Sigmoid colon (tissue), 6 donors: ENCODE measurements at regions not wholly inside any gene's neighbourhood (a gene's known extent, or its start where the extent isn't known, plus 50 kb on each side); places are given as distances from the start of the nearest gene placed in this dataset.

Source experiments
- DNase-seq: peaks from one replicate; pipeline ENCODE4 v3.0.0-alpha.2; 2019
- H3K27ac ChIP-seq, 4 donors: fragments of 200-600 bp; sonication (generic); one replicate each; pipeline ENCODE4 v1.5.1; 2016 to 2019; ENCODE audit warnings: mild to moderate bottlenecking in 1 of 4
- H3K27me3 ChIP-seq, 3 donors: fragments of 200-600 bp; sonication (generic); one replicate each; pipeline ENCODE4 v1.5.1; 2019; ENCODE audit warnings: mild to moderate bottlenecking in 1 of 3
- H3K36me3 ChIP-seq, 4 donors: fragments of 200-600 bp; sonication (generic); one replicate each; pipeline ENCODE4 v1.5.1; 2016 to 2019
- H3K4me1 ChIP-seq, 4 donors: fragments of 200-600 bp; sonication (generic); one replicate each; pipeline ENCODE4 v1.5.1; 2017 to 2019
- H3K4me3 ChIP-seq, 4 donors: fragments of 200-600 bp; sonication (generic); one replicate each; pipeline ENCODE4 v1.5.1; 2017 to 2019; ENCODE audit warnings: mild to moderate bottlenecking in 2 of 4, moderate library complexity in 1 of 4
- H3K9me3 ChIP-seq, 4 donors: fragments of 200-600 bp in 3 of 4; sonication (generic) in 3 of 4; one replicate each; pipeline versions ENCODE4 v1.5.1 to v1.6.1; 2013 to 2019
- CTCF ChIP-seq, 4 experiments: fragments of 450-650 bp in 3 of 4; fragments of 200-600 bp in 1 of 4; IDR thresholded peaks; one replicate each; pipeline ENCODE4 v1.5.1; 2016 to 2019; ENCODE audit warnings: antibody characterized with exemption in 4 of 4, mild to moderate bottlenecking in 3 of 4, moderate library complexity in 2 of 4
- EP300 ChIP-seq, 4 donors: sonication (generic); formaldehyde crosslinking; IDR thresholded peaks; one replicate each; pipeline ENCODE4 v1.6.1; 2017; ENCODE audit warnings: antibody characterized with exemption in 4 of 4
- POLR2A ChIP-seq, 2 donors: fragments of 450-650 bp; IDR thresholded peaks; one replicate each; pipeline ENCODE4 v1.6.1; 2016; ENCODE audit warnings: antibody characterized with exemption in 2 of 2, mild to moderate bottlenecking in 2 of 2, moderate library complexity in 2 of 2
- POLR2AphosphoS5 ChIP-seq, 4 donors: sonication (generic); formaldehyde crosslinking; IDR thresholded peaks; one replicate each; pipeline ENCODE4 v1.6.1; 2017; ENCODE audit warnings: antibody characterized with exemption in 4 of 4
- WGBS, 2 donors: extraction: QIAGEN DNeasy Blood & Tissue Kit; methylation state at CpG; one replicate each; pipeline ENCODE4 v1.1.7; 2013; 5-methylcytosine and 5-hydroxymethylcytosine counted together
- intact Hi-C: fragments of 100-400 bp; cut with DNase I; formaldehyde crosslinking; loops from one replicate; pipeline ENCODE4 v1.15.1; 2023
- donor health status: healthy with polysubstance abuse.
- donor health status: healthy.

GRCh38 chr22:27247701-27248434 is 553.7 kb downstream of the MN1 start:
- Histone ChIP-seq H3K27me3 (no peaks in the 10 kb centered on the region), H3K27ac (peak overlapping the region; percentile 12 to 54 (median 25)), H3K9me3 (no peaks in the 10 kb centered on the region), H3K36me3 (no peaks in the 10 kb centered on the region), H3K4me1 (peaks cover 0 to 14% (median 5%) of the 10 kb centered on the region in 4 donors), H3K4me3 (no peak overlapping the region)
- TF ChIP-seq POLR2AphosphoS5 (IDR thresholded peaks at IDR 0.05) (no peak), CTCF (IDR thresholded peaks at IDR 0.05) (no peak), POLR2A (IDR thresholded peaks at IDR 0.05) (no peak), EP300 (IDR thresholded peaks at IDR 0.05) (no peak)
- WGBS, 2 donors: 50 to 70% methylated on average over 11 of the region's 11 CpGs
- no peak for DNase-seq
- intact Hi-C loops: no loop called here

DNA sequence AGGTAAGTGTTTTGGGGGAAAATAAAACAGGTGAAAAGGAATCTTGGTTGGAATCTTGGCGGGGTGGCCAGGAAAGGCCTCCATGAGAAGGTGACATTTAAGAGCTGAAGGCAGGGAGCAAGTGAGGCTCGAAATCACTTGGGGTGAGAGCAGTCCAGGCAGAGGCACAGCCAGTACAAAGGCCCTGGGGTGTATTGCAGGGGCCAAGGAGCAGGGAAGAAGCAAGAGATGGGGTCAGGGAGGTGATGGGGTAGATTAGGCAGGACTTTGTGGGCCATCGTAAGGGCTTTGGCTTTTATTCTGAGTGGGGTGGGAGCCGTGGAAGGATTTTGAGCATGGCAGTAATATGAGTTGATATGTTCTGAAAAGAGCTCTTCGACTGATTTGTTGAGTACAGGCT is 551.1 kb downstream of the MN1 start:
- intact Hi-C loops: no loop called here
- WGBS, 2 donors: 70 to 87% methylated on average over 5 of the region's 5 CpGs
- TF ChIP-seq EP300 (IDR thresholded peaks at IDR 0.05): no peak
- TF ChIP-seq CTCF (IDR thresholded peaks at IDR 0.05): no peak
- no peak for TF ChIP-seq POLR2A (IDR thresholded peaks at IDR 0.05)
- no peak for TF ChIP-seq POLR2AphosphoS5 (IDR thresholded peaks at IDR 0.05)

DNA sequence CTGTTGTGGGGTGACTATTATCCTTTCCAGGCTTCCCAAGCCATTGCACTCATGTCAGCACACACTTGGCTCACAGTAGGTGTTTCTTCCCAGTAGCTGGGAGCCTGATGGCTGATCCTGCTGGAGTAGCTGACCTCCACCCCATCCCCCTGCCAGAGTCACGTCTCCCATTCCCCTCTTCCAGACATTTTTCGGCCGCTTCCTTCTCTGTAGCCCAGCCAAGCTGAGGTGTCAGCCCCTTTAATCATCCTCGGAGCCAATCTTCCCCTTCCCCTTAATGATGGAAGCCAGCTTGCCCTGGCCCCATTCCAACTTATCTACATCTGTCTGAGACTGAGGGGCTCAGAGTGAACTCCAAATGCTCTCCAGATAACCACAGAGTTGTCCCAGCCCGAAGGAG is 550.7 kb downstream of the MN1 start:
- Histone ChIP-seq H3K27ac (no peak overlapping the region), H3K4me1 (peaks cover 0 to 14% (median 5%) of the 10 kb centered on the region in 4 donors), H3K27me3 (no peaks in the 10 kb centered on the region), H3K4me3 (no peak overlapping the region), H3K9me3 (peaks cover 3 to 12% (median 7%) of the 10 kb centered on the region in 4 donors), H3K36me3 (no peaks in the 10 kb centered on the region)
- WGBS, 2 donors: 83 to 87% methylated on average over 5 of the region's 5 CpGs
- intact Hi-C loops: no loop called here
- TF ChIP-seq POLR2A (IDR thresholded peaks at IDR 0.05): no peak
- TF ChIP-seq POLR2AphosphoS5 (IDR thresholded peaks at IDR 0.05): no peak
- no peak for TF ChIP-seq CTCF (IDR thresholded peaks at IDR 0.05)
- no peak for TF ChIP-seq EP300 (IDR thresholded peaks at IDR 0.05)
- no peak for DNase-seq

More for the DNA sequence above, 551.1 kb downstream of the MN1 start:
- Histone ChIP-seq H3K9me3 (peaks cover 3 to 7% (median 4%) of the 10 kb centered on the region in 4 donors), H3K27ac (no peak overlapping the region), H3K4me3 (no peak overlapping the region), H3K4me1 (peaks cover 0 to 14% (median 5%) of the 10 kb centered on the region in 4 donors), H3K27me3 (no peaks in the 10 kb centered on the region), H3K36me3 (no peaks in the 10 kb centered on the region)
- no peak for DNase-seq

- no peaks in the 10 kb centered on the region for H3K36me3 ChIP-seq
- DNase-seq: no peak
- intact Hi-C loops: no loop called here
- peaks cover 0 to 14% (median 5%) of the 10 kb centered on the region in 4 donors for H3K4me1 ChIP-seq
- peaks cover 3 to 14% (median 8%) of the 10 kb centered on the region in 4 donors for H3K9me3 ChIP-seq
- H3K27me3 ChIP-seq: no peaks in the 10 kb centered on the region
- TF ChIP-seq EP300 (IDR thresholded peaks at IDR 0.05): no peak
- no peak for TF ChIP-seq POLR2AphosphoS5 (IDR thresholded peaks at IDR 0.05)
- TF ChIP-seq POLR2A (IDR thresholded peaks at IDR 0.05): no peak
- no peak for TF ChIP-seq CTCF (IDR thresholded peaks at IDR 0.05)
- peak overlapping the region in 1 of 4 donors; percentile 19 for H3K27ac ChIP-seq
- 57 to 91% methylated on average over 2 of the region's 2 CpGs for WGBS, 2 donors
- H3K4me3 ChIP-seq: no peak overlapping the region
Measured at GRCh38 chr22:27251563-27251962, 550.0 kb downstream of the MN1 start.
